DOHH2 (cell line): ENCODE measurements at regions not wholly inside any gene's neighbourhood (a gene's known extent, or its start where the extent isn't known, plus 50 kb on each side); places are given as distances from the start of the nearest gene placed in this dataset.

ENCODE experiments used
- H3F3A ChIP-seq: fragments of 200-600 bp; sonication (generic), shearing (Covaris generic); 2 replicates; pipeline ENCODE4 v1.6.0; 2016; ENCODE audit warnings: antibody characterized with exemption, mild to moderate bottlenecking; ENCODE audit not compliant: control insufficient read depth, insufficient read depth
- H3K27ac ChIP-seq: fragments of 200-600 bp; sonication (generic); 2 replicates; pipeline ENCODE4 v1.5.1; 2014; ENCODE audit warnings: low read depth, mild to moderate bottlenecking, low read length, moderate library complexity
- H3K27me3 ChIP-seq: fragments of 200-600 bp; sonication (generic); 2 replicates; pipeline ENCODE4 v1.6.1; 2014; ENCODE audit warnings: mild to moderate bottlenecking, low read length, mixed read lengths; ENCODE audit not compliant: control insufficient read depth
- H3K36me3 ChIP-seq: fragments of 200-600 bp; sonication (generic); 2 replicates; pipeline ENCODE4 v1.6.1; 2014; ENCODE audit warnings: mild to moderate bottlenecking, low read length, moderate library complexity, mixed read lengths; ENCODE audit not compliant: control insufficient read depth
- H3K4me1 ChIP-seq: fragments of 200-600 bp; sonication (generic); 2 replicates; pipeline ENCODE4 v1.6.1; 2014; ENCODE audit warnings: mild to moderate bottlenecking, low read length, mixed read lengths; ENCODE audit not compliant: control insufficient read depth
- H3K4me2 ChIP-seq: fragments of 200-600 bp; sonication (generic); 2 replicates; pipeline ENCODE4 v1.6.0; 2014; ENCODE audit warnings: mild to moderate bottlenecking, low read length, moderate library complexity
- H3K4me3 ChIP-seq: fragments of 200-600 bp; sonication (generic); 2 replicates; pipeline ENCODE4 v1.5.1; 2014; ENCODE audit warnings: mild to moderate bottlenecking, low read length, mixed read lengths
- H3K79me2 ChIP-seq: fragments of 200-600 bp; sonication (generic); 2 replicates; pipeline ENCODE4 v1.6.1; 2014; ENCODE audit warnings: mild to moderate bottlenecking, low read length, mixed read lengths; ENCODE audit not compliant: control insufficient read depth
- H3K9me2 ChIP-seq: fragments of 200-600 bp; sonication (generic); replicated peaks from 2 replicates; pipeline ENCODE4 v1.6.1; 2014; ENCODE audit warnings: mild to moderate bottlenecking, low read length, mixed read lengths; ENCODE audit not compliant: control insufficient read depth
- H3K9me3 ChIP-seq: fragments of 200-600 bp; sonication (generic); 2 replicates; pipeline ENCODE4 v1.6.1; 2014; ENCODE audit warnings: antibody characterized with exemption, low read length, mixed read lengths; ENCODE audit not compliant: control insufficient read depth, insufficient read depth
- H4K20me1 ChIP-seq: fragments of 200-600 bp; sonication (generic); 2 replicates; pipeline ENCODE4 v1.6.0; 2014; ENCODE audit warnings: low read depth, mild to moderate bottlenecking, antibody characterized with exemption, low read length, moderate library complexity; ENCODE audit not compliant: control insufficient read depth, insufficient read depth
- CTCF ChIP-seq: fragments of 200-600 bp; sonication (generic); IDR thresholded peaks from one replicate; pipeline ENCODE4 v1.5.1; 2014; ENCODE audit warnings: antibody characterized with exemption, mild to moderate bottlenecking, low read depth, low read length; ENCODE audit not compliant: poor library complexity, severe bottlenecking
- EZH2phosphoT487 ChIP-seq: fragments of 200-600 bp; sonication (generic); IDR thresholded peaks from 2 replicates; pipeline ENCODE4 v1.6.1; 2017; ENCODE audit warnings: borderline replicate concordance, mild to moderate bottlenecking, antibody characterized with exemption, low read length, moderate library complexity, mixed read lengths

- H3K9me2 ChIP-seq, result no peaks in the 10 kb centered on the region
- H3K4me1 ChIP-seq, result no peaks in the 10 kb centered on the region
- TF ChIP-seq EZH2phosphoT487 (no peak), CTCF (no peak)
- no peaks in the 10 kb centered on the region for H3F3A ChIP-seq
- no peaks in the 10 kb centered on the region for H3K27me3 ChIP-seq
- no peak overlapping the region for H3K4me3 ChIP-seq
- H3K36me3 ChIP-seq, result no peaks in the 10 kb centered on the region
- H3K9me3 ChIP-seq, result no peaks in the 10 kb centered on the region
- H3K79me2 ChIP-seq, result no peaks in the 10 kb centered on the region
- H3K27ac ChIP-seq, result no peak overlapping the region
- no peaks in the 10 kb centered on the region for H4K20me1 ChIP-seq
- H3K4me2 ChIP-seq, result no peak overlapping the region
These were observed 648.7 kb downstream of the UQCRFS1 start for GRCh38 chr19:28563964-28564921.

GRCh38 chr19:28560786-28561185 lies 652.2 kb downstream of the UQCRFS1 start:
- Histone ChIP-seq H3K9me2 (no peaks in the 10 kb centered on the region), H3K4me3 (no peak overlapping the region), H3K4me2 (no peak overlapping the region), H3F3A (no peaks in the 10 kb centered on the region), H3K4me1 (no peaks in the 10 kb centered on the region), H3K27me3 (no peaks in the 10 kb centered on the region), H3K27ac (no peak overlapping the region), H4K20me1 (no peaks in the 10 kb centered on the region), H3K9me3 (no peaks in the 10 kb centered on the region), H3K79me2 (no peaks in the 10 kb centered on the region), H3K36me3 (no peaks in the 10 kb centered on the region)
- TF ChIP-seq CTCF, result no peak
- no peak for TF ChIP-seq EZH2phosphoT487

GRCh38 chr19:28558783-28559182 lies 654.2 kb downstream of the UQCRFS1 start:
- no peaks in the 10 kb centered on the region for H3K9me2 ChIP-seq
- H3K4me3 ChIP-seq, result no peak overlapping the region
- H4K20me1 ChIP-seq, result no peaks in the 10 kb centered on the region
- no peaks in the 10 kb centered on the region for H3K36me3 ChIP-seq
- no peaks in the 10 kb centered on the region for H3K79me2 ChIP-seq
- no peak overlapping the region for H3K27ac ChIP-seq
- H3K9me3 ChIP-seq, result no peaks in the 10 kb centered on the region
- TF ChIP-seq EZH2phosphoT487, result no peak
- TF ChIP-seq CTCF, result no peak
- H3F3A ChIP-seq, result no peaks in the 10 kb centered on the region
- H3K4me1 ChIP-seq, result no peaks in the 10 kb centered on the region
- no peaks in the 10 kb centered on the region for H3K27me3 ChIP-seq
- no peak overlapping the region for H3K4me2 ChIP-seq
